Choroid plexus epithelial cell (primary cell): ENCODE measurements at regions not wholly inside any gene's neighbourhood (a gene's known extent, or its start where the extent isn't known, plus 50 kb on each side); places are given as distances from the start of the nearest gene placed in this dataset.
"Not testable (repeated sequence)": the region's sequence is repeated elsewhere in the genome, so short reads cannot be mapped to it uniquely, and the experiment has no call there.

Source experiments
- DNase-seq: peaks from one replicate; pipeline ENCODE4 v3.0.0-alpha.2; 2010; ENCODE audit warnings: low read depth
- H3K4me3 ChIP-seq: 2 replicates; pipeline ENCODE4 v1.5.1; 2011; ENCODE audit warnings: low read depth, mild to moderate bottlenecking, control low read depth, low read length, moderate library complexity
- CTCF ChIP-seq: conservative IDR thresholded peaks from 2 replicates; pipeline ENCODE4 v1.5.1; 2011; ENCODE audit warnings: low read depth, mild to moderate bottlenecking, control low read depth, inconsistent platforms, low read length, moderate library complexity

- DNase-seq: no peak
- H3K4me3 ChIP-seq: no peak overlapping the region
- TF ChIP-seq CTCF: no peak
Measured at GRCh38 chr14:83899706-83900105, 1630.2 kb upstream of the FLRT2 start.

- TF ChIP-seq CTCF: no peak
- no peak overlapping the region for H3K4me3 ChIP-seq
- DNase-seq: no peak
Measured at GRCh38 chr14:83905157-83905556, 1624.8 kb upstream of the FLRT2 start.

GRCh38 chr14:83908419-83908818 lies 1621.5 kb upstream of the FLRT2 start:
- TF ChIP-seq CTCF: no peak
- H3K4me3 ChIP-seq: no peak overlapping the region

GRCh38 chr14:83909507-83909906 lies 1620.4 kb upstream of the FLRT2 start:
- no peak overlapping the region for H3K4me3 ChIP-seq
- TF ChIP-seq CTCF: no peak
- peak; percentile 43 for DNase-seq

More at GRCh38 chr14:83908419-83908818, 1621.5 kb upstream of the FLRT2 start:
- DNase-seq: no peak

GRCh38 chr14:83912032-83912642 lies 1617.8 kb upstream of the FLRT2 start:
- no peak for TF ChIP-seq CTCF
- DNase-seq: no peak
- no peak overlapping the region for H3K4me3 ChIP-seq

- no peak overlapping the region for H3K4me3 ChIP-seq
- peak; percentile 5 for DNase-seq
- TF ChIP-seq CTCF: no peak
Measured at GRCh38 chr14:83913476-83913875, 1616.5 kb upstream of the FLRT2 start.

- H3K4me3 ChIP-seq: no peak overlapping the region
- no peak for DNase-seq
- no peak for TF ChIP-seq CTCF
Measured at GRCh38 chr14:83918546-83918945, 1611.4 kb upstream of the FLRT2 start.

GRCh38 chr14:83919675-83920074 lies 1610.3 kb upstream of the FLRT2 start:
- not testable (repeated sequence) for H3K4me3 ChIP-seq, DNase-seq
